ENCODE measurements at regions not wholly inside any gene's neighbourhood (a gene's known extent, or its start where the extent isn't known, plus 50 kb on each side); places are given as distances from the start of the nearest gene placed in this dataset.

GRCh38 chr5:121090822-121091221 lies 626.7 kb downstream of the PRR16 start:
- intact Hi-C loops (cut with micrococcal nuclease), result no loop called here
- H3K79me2 ChIP-seq (ENCODE audit: insufficient read depth, low read length), result no peaks in the 10 kb centered on the region
- no peak overlapping the region for H2AFZ ChIP-seq (ENCODE audit: low read depth, low read length, poor library complexity, severe bottlenecking)
- no peak overlapping the region for H3K4me2 ChIP-seq (ENCODE audit: low read length)
- CTCF ChIA-PET, result no interaction called here
- RAD21 ChIA-PET (ENCODE audit: low non-redundant PET in 1 of 2, low total read pairs in 2 of 2, uncharacterized antibody in 2 of 2, unreplicated experiment in 2 of 2), result no interaction called here
- H3K9ac ChIP-seq (ENCODE audit: low read length), result no peak overlapping the region
- POLR2A ChIA-PET, result no interaction called here
- H3K4me3 ChIP-seq (replicated peaks in 1 of 2; ENCODE audit: low read depth in 1 of 2, low read length in 2 of 2), result no peak overlapping the region
- DNase-seq (ENCODE audit: low read depth, low spot score) (no peak), ATAC-seq (no peak)
- no peak for TF ChIP-seq CBX3 (IDR thresholded peaks at IDR 0.05; ENCODE audit: low read depth)
- no peak for TF ChIP-seq ZNF274 (IDR thresholded peaks at IDR 0.05; ENCODE audit: low read depth, low read length)
- TF ChIP-seq TCF7L2 (IDR thresholded peaks at IDR 0.05; ENCODE audit: borderline replicate concordance, extremely low read depth, insufficient read depth, insufficient read length), result no peak
- no peak for TF ChIP-seq SP1 (IDR thresholded peaks at IDR 0.05; ENCODE audit: low read depth)
- no peak for TF ChIP-seq CTCF (IDR thresholded peaks at IDR 0.05 in 2 of 3, conservative IDR thresholded peaks at IDR 0.05 in 1 of 3; ENCODE audit: borderline replicate concordance in 1 of 3, insufficient read depth in 1 of 3, low read depth in 2 of 3, low read length in 2 of 3)
- TF ChIP-seq, protein P1, sequence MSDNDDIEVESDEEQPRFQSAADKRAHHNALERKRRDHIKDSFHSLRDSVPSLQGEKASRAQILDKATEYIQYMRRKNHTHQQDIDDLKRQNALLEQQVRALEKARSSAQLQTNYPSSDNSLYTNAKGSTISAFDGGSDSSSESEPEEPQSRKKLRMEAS (IDR thresholded peaks at IDR 0.05), result no peak
- TF ChIP-seq RAD21 (IDR thresholded peaks at IDR 0.05; ENCODE audit: low read depth), result no peak
- TF ChIP-seq SRF (IDR thresholded peaks at IDR 0.05; ENCODE audit: low read depth), result no peak
- no peak for TF ChIP-seq ELF1 (IDR thresholded peaks at IDR 0.05; ENCODE audit: borderline replicate concordance, low read depth)
- BruUV-seq (replicated peaks), result no TSS peak
- no peaks in the 10 kb centered on the region for H3K9me2 ChIP-seq (ENCODE audit: insufficient read depth)
- H3K4me1 ChIP-seq (ENCODE audit: control insufficient read depth in 1 of 2, insufficient read depth in 2 of 2, low read length in 2 of 2), result no peaks in the 10 kb centered on the region
- H3K27me3 ChIP-seq (ENCODE audit: insufficient read depth, low read length), result no peaks in the 10 kb centered on the region
- no peaks in the 10 kb centered on the region for H3K36me3 ChIP-seq (ENCODE audit: control insufficient read depth in 1 of 2, insufficient read depth in 2 of 2, low read length in 2 of 2)
- H3K27ac ChIP-seq (ENCODE audit: low read depth, low read length), result no peak overlapping the region
- H4K20me1 ChIP-seq (ENCODE audit: insufficient read depth), result no peaks in the 10 kb centered on the region
- no peaks in the 10 kb centered on the region for H3K9me3 ChIP-seq (ENCODE audit: control insufficient read depth in 1 of 2, insufficient read depth in 1 of 2, low read depth in 1 of 2, low read length in 2 of 2)

DNA sequence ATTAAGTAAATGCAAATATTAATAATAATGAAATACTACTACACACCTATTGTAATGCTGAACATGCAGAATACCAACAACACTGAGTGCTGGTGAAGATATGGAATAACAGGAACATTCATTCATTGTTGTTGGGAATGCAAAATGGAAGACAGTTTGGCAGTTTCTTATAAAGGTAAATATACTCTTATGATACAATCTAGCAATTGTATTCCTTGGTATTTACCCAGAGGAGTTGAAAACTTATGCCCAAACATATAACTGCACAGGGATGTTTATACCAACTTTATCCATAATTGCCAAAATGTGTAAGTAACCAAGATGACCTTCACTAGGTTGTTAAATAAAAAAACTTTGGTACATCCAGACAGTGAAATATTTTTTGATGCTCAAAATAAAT lies 636.8 kb downstream of the PRR16 start:
- H2AFZ ChIP-seq (ENCODE audit: low read depth, low read length, poor library complexity, severe bottlenecking), result no peak overlapping the region
- intact Hi-C loops (cut with micrococcal nuclease), result no loop called here
- no peak for ATAC-seq
- H3K9me2 ChIP-seq (ENCODE audit: insufficient read depth), result no peaks in the 10 kb centered on the region
- H3K27ac ChIP-seq (ENCODE audit: low read depth, low read length), result no peak overlapping the region
- no peaks in the 10 kb centered on the region for H3K27me3 ChIP-seq (ENCODE audit: insufficient read depth, low read length)
- H3K4me3 ChIP-seq (replicated peaks in 1 of 2; ENCODE audit: low read depth in 1 of 2, low read length in 2 of 2), result no peak overlapping the region
- no peaks in the 10 kb centered on the region for H3K9me3 ChIP-seq (ENCODE audit: control insufficient read depth in 1 of 2, insufficient read depth in 1 of 2, low read depth in 1 of 2, low read length in 2 of 2)
- no peak overlapping the region for H3K9ac ChIP-seq (ENCODE audit: low read length)
- ChIA-PET RAD21 (ENCODE audit: low non-redundant PET in 1 of 2, low total read pairs in 2 of 2, uncharacterized antibody in 2 of 2, unreplicated experiment in 2 of 2) (no interaction called here), CTCF (no interaction called here), POLR2A (no interaction called here)
- H3K79me2 ChIP-seq (ENCODE audit: insufficient read depth, low read length), result no peaks in the 10 kb centered on the region
- DNase-seq (ENCODE audit: low read depth, low spot score), result no peak
- H3K36me3 ChIP-seq (ENCODE audit: control insufficient read depth in 1 of 2, insufficient read depth in 2 of 2, low read length in 2 of 2), result no peaks in the 10 kb centered on the region
- H3K4me2 ChIP-seq (ENCODE audit: low read length), result no peak overlapping the region
- no TSS peak for BruUV-seq (replicated peaks)
- H4K20me1 ChIP-seq (ENCODE audit: insufficient read depth), result no peaks in the 10 kb centered on the region; the same call in 1 of the 2 replicates
- H3K4me1 ChIP-seq (ENCODE audit: control insufficient read depth in 1 of 2, insufficient read depth in 2 of 2, low read length in 2 of 2), result no peaks in the 10 kb centered on the region
- TF ChIP-seq TCF7L2 (IDR thresholded peaks at IDR 0.05; ENCODE audit: borderline replicate concordance, extremely low read depth, insufficient read depth, insufficient read length) (no peak), ZFX (IDR thresholded peaks at IDR 0.05) (no peak), ZNF274 (IDR thresholded peaks at IDR 0.05; ENCODE audit: low read depth, low read length) (no peak), POLR2A (IDR thresholded peaks at IDR 0.05; ENCODE audit: borderline replicate concordance, extremely low read depth, insufficient read depth, insufficient read length) (no peak), CBX3 (IDR thresholded peaks at IDR 0.05; ENCODE audit: low read depth) (no peak), YY1 (IDR thresholded peaks at IDR 0.05; ENCODE audit: extremely low read depth, insufficient replicate concordance, low read depth, low read length) (no peak), SIN3A (IDR thresholded peaks at IDR 0.05; ENCODE audit: low read depth) (no peak), JUND (IDR thresholded peaks at IDR 0.05) (no peak), CTCF (IDR thresholded peaks at IDR 0.05 in 2 of 3, conservative IDR thresholded peaks at IDR 0.05 in 1 of 3; ENCODE audit: borderline replicate concordance in 1 of 3, insufficient read depth in 1 of 3, low read depth in 2 of 3, low read length in 2 of 3) (no peak)

Measured in HCT116 (cell line).